GM21515 (cell line): ENCODE measurements at regions not wholly inside any gene's neighbourhood (a gene's known extent, or its start where the extent isn't known, plus 50 kb on each side); places are given as distances from the start of the nearest gene placed in this dataset.

Experiments
- ATAC-seq: cut with Tn5 transposase; IDR thresholded peaks from one replicate; pipeline ENCODE4 v1.9.1; 2021; ENCODE audit not compliant: unreplicated experiment

- no peak for ATAC-seq
These were observed 149.2 kb downstream of the LRRC70 start for GRCh38 chr5:62727861-62728260.

- no peak for ATAC-seq
These were observed 148.6 kb downstream of the LRRC70 start for GRCh38 chr5:62727184-62727583.

- no peak for ATAC-seq
These were observed 143.7 kb downstream of the LRRC70 start for GRCh38 chr5:62722360-62722759.

GRCh38 chr5:62720031-62720441, 141.4 kb downstream of the LRRC70 start:
- peak; percentile 93 for ATAC-seq

DNA sequence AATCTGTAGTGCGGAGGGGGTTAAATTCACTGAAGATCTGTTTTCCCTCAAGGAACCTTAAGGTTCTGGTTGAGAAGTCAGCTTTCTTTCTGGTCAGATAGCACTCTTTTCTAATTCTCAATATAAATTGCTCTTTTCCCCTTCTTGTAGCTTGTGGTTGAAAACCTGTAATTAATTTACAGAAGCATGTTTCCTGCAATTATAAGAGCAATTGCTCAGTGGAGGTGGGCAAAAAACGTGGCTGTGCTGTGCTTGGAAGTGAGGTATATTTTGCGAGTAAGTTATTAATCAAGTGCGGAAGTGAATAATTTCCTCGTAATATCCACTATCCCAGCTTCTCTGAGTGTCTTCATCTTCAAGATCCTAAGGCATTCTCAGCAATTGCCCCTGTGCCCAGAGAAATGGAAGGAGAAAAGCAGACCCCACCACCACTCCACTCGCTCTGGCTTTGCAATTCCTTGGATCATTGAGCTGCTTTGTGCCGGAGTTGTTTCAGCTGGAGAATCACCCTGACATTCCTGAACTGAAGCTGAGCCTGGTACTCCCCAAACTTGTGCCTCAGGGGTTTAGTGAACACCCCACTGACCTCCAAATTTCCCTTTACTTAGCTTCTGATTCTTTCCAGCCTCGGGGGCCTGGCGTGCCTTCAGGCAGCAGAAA, 140.6 kb downstream of the LRRC70 start:
- no peak for ATAC-seq

DNA sequence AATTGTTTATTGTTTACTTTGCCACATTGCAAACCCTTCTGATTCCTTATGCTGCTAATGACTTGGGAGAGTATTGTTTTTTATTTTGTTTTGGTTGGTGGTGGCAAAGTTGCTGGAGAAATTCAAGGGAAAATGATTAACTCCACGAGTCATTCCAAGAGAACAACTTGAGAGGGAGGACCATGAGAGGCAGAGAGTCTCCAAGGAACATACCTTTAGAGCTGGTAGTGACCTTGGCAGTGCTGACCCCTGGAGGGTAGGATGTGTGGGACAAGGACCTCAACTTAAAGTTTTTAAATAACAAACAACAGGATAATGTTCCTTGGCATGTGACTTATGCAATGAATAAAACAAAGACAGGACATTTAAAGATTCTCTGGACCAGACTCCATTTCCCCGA, 139.7 kb downstream of the LRRC70 start:
- ATAC-seq: no peak

DNA sequence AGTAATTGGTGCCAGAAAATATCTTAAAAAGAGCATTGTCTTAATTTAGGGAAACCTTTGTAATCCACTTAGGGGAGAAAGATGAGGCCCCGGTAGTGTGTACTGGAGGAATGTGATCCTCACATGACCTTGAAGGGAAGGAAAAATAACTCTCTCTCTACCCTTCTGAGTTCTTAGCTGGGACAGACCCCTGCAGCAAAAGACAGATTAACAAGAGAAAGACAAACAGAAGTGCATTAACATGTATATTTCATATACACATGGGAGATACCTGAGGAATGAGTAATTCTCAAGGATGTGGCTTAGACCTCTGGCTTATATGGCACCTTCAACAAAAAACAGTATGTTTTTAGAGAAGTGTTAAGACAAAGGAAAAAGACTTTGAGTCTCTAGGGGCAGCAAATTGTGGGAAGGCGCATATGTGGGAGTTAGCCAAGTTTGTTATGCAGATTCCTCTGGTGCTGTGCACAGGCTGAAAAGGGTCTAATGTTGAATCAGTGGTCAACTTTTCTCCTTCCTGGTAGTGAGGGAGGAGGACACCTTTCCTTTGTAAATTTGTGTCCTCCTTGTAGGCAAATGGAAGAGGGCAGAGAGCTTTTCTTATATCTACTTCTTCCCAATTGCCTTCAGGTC, 138.8 kb downstream of the LRRC70 start:
- no peak for ATAC-seq

DNA sequence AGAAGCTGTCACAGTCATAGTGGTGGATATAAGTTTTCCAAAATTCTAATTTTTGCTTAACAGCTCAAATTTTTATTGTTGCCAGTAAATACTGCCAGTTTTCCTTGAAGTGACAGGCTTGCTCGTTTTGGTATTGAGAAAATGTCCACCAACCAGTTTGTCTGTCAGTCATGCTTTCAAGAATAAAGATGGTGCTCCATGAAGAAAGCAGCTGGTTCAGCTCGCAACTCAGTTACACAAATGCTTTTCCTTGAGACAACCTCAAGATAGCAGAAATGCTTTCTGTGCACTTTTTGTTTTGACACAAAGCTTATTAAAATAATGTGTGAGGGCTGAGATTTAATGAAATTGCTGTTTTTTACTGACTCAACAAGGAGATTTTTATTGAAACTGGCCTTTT, 135.7 kb downstream of the LRRC70 start:
- no peak for ATAC-seq

DNA sequence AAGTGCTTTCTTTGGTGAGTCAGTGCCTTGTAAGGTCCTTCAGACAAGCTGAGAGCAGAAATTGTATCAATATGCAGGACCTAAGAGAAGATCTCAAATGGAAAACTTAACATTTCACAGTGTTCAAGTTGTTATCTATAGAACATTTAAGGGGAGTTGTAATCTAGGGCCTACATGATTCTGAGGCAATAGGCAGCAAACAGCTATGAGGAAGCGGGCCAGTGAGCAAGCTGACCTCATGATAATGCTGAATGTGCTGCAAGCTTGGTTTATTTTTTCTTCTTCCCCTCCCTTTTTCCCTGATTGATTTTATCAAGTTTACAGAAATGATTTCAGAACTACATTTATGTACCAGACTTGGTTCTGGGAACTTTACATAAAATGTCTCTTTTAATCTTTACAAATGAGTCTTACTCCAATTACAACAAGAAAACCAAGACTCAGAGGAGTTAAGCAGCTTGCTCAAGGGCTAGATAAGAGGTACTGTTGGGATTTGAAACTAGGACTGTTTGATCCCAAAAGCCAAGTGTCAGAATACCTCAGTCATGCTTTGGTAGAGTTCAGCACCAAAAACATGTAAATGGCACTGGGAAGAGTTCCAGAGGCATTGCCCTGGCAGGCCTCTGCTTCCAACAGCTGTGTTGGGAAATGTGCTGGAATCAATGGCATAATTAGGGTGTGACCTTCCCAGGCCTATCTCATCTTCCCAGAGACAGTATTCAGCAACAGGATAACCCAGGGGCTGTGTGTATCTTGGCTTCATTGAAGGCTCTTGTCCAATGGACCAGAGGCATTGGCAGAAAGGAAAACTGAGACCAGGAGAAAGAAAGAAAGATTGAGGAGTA, 130.1 kb downstream of the LRRC70 start:
- no peak for ATAC-seq

- no peak for ATAC-seq
These were observed 128.9 kb downstream of the LRRC70 start for GRCh38 chr5:62707563-62707962.

DNA sequence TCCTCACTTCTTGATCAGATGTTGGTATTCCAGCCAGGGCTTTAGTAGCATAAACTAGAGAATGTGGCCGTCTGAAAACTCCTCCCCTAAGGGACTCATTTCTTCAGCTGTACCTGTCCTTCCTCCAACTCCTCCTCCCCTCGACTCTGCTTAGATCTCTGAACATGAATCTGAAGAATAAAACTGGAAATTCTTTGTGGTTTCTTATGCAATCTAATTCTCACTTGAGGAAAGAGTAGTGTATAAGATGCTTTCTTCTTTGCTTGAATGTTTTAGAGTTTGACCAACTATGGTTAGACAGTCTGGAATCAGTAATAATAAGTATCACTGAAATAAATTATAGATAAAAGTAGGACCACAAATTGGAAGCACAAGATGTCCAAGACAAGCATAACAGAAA, 128.5 kb downstream of the LRRC70 start:
- ATAC-seq: no peak

DNA sequence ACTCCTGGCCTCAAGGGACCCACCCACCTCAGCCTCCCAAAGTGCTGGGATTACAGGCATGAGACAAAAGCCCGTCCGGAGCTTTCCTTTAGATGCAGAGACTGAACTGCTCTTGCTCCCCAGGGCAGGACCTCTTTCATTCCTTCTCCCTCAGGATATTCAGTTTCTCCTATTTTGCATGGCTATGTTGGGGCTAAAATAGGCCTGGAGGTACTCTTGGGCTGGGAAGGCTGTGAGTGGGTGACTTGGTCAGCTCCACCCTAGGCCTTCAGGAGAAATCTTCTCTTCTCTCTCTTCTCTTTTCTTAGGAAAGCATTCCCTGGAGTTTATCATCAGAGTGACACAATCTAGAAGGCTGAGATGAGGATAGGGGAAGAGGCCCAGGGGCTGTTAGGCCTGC, 126.4 kb downstream of the LRRC70 start:
- no peak for ATAC-seq

DNA sequence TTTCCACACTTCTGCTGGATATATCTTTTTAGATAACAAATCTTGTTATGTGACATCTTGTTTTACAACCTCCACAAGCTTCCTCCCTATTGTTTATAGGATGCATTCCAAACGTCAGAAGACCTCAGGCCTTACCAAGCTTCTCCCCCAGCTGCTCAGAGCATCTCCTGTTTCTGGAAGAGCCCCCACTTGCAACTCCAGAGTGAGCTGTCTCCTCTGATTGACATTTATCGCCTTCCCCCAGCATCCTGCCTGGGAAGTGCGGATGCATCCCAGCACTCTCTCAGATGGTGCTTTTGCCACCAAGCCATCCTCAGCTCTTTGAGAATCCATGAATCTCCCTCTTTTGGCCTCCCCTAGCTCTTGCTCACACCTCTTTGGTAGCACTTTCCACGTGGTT, 123.5 kb downstream of the LRRC70 start:
- ATAC-seq: no peak

DNA sequence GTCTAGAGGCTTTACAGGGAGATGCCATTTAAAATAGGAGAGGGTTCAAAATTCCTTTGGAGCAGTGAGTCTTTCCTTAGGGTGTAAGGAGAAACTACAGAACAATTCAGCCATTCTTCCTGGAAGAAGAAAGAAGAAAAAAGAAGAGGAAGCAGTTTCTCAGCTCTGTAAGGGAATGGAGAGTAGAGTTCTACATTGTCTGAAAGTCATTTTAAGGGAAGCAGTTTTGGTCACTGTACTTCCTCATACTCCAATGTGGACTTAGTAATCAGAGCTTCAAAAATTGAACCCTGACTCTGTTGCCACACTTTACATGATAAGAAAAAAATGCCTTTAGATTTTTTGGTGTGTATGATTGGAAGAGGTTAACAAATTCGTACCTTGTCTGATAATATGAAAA, 122.4 kb downstream of the LRRC70 start:
- no peak for ATAC-seq

DNA sequence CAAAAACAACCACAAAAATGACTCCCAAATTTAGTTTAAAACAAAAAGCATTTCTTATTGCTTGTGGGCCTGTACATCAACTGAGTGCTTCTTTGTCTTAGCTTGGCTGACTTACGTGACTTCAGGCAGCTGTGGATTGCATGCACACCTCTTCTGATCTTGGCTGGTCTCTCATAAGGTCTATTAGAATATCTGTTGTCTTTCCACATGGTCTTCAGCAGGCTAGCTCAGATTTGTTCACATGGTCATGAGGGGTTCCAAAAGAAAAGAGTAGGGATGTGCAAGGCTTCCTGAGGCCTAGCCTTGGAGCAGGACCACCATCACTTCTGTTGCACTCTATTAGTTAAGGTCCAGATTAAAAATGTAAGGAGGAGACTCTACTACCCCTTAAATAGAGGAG, 120.1 kb downstream of the LRRC70 start:
- ATAC-seq: no peak

DNA sequence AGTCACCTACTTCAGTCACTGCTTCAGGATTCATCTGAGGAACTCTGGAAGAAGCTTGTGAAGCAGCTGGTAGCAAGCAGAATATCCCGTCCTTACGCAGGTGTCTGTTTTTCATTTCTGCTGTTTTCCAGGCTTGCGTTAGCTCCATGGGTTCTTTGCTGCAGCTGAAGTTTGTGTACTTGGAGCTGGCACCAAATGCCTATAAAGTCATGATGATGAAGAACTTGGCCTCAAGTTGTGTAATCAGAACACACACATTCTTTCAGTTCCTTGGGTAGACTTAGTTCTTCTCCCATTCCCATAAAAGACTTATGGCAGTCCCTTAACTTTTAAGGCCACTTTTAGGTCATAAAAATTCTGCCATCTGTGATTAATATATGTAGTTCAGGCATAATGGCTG, 116.7 kb downstream of the LRRC70 start:
- ATAC-seq: no peak

DNA sequence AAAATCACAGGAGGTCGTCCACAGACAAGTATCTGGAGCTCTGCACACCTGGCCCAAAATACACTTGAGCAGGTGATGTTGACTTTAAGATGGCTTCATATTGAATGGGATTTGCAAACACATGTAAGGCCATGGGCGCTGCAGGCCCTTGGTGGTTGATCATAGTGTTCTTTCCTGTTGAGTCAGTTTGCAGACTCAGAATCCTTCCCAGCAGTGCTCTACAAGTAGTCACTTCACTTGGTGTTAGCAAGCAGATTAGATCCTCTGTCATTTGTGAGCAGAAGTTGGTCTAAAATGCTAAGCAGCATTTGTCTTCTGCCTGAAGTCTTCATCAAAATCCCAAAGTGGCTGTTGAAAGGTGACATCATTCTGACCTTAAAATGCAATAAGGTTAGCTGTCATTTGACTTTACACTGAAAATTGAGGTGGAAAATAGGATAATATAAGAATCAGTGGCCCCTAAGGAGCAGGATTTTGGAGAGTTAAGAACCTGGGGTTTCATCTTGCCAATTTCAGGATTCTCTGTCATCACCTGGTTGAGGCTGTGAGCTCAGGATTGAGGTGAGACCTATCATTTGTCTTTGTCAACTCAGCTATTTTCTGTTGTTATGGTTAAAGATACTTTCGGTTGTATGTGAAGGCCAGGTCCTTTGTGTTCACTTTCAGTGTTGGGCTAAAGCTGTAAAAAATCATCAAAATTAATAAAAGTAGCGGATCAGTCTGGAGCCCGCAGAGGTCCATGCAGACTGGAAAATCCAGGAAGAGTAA, 114.5 kb downstream of the LRRC70 start:
- ATAC-seq: no peak

DNA sequence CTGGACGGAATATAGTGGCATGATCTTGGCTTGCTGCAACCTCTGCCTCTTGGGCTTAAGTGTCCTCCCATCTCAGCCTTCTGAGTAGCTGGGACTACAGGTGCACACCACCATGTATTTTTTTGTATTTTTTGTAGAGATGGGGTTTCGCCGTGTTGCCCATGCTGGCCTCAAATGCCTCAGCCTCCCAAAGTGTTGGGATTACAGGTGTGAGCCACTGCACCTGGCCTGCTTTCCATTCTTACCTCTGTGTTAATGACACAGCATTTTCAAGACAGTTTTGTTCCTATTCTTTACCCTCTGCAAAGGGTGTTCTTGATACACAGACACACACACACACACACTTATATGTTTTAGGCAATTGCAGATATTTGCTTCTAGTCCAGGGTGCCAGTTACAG, 113.3 kb downstream of the LRRC70 start:
- no peak for ATAC-seq

DNA sequence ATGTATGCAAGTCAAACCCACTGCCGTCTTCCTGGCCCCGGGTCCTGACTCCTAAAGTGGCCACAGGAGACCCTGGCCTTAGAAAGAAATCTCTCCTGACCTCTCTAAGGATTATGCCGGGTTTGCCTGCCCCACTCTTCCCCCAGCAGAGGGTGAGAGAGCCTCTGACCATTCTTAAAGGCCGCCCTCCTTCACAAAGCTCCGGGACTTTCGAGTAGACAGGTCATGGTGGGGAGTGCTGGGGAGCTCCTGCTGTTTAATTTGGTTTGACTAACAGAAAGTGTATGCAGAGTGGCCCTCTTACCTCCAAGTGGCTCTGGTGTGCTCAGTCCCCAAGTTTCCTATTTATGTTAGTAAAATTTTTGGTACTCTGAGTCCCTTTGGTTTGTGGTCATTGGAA, 111.8 kb downstream of the LRRC70 start:
- no peak for ATAC-seq

GRCh38 chr5:62689599-62690368, 111.2 kb downstream of the LRRC70 start:
- no peak for ATAC-seq

- ATAC-seq: no peak
These were observed 108.1 kb downstream of the LRRC70 start for GRCh38 chr5:62686692-62687091.
